Endothelial cell of umbilical vein (primary cell): ENCODE measurements at regions not wholly inside any gene's neighbourhood (a gene's known extent, or its start where the extent isn't known, plus 50 kb on each side); places are given as distances from the start of the nearest gene placed in this dataset.

Experiments used
- EZH2 ChIP-seq: IDR thresholded peaks from 2 replicates; pipeline ENCODE4 v1.6.1; 2012; ENCODE audit warnings: borderline replicate concordance, low read depth, mild to moderate bottlenecking, moderate library complexity, low read length, inconsistent platforms; ENCODE audit not compliant: severe bottlenecking
- GATA2 ChIP-seq: IDR thresholded peaks from 2 replicates; pipeline ENCODE4 v1.7.0; 2011; ENCODE audit warnings: low read depth, mild to moderate bottlenecking, moderate library complexity, mixed read lengths, low read length; ENCODE audit not compliant: insufficient read length, insufficient read depth
- MAX ChIP-seq: IDR thresholded peaks from 2 replicates; pipeline ENCODE4 v1.6.1; 2011; ENCODE audit not compliant: insufficient read depth, insufficient read length
- MYC ChIP-seq: IDR thresholded peaks from one replicate; pipeline ENCODE4 v1.6.1; 2011; ENCODE audit warnings: mild to moderate bottlenecking, low read depth, low read length
- POLR2A ChIP-seq: IDR thresholded peaks from 2 replicates; pipeline ENCODE4 v1.6.1; 2012; ENCODE audit warnings: low read depth, mild to moderate bottlenecking, control low read depth, low read length
- POLR2AphosphoS5 ChIP-seq: IDR thresholded peaks from 2 replicates; pipeline ENCODE4 v1.6.1; 2012; ENCODE audit warnings: low read depth, mild to moderate bottlenecking, control low read depth, low read length, moderate library complexity; ENCODE audit not compliant: insufficient read depth
- TF ChIP-seq, protein P1 (sequence below), 2 donors: IDR thresholded peaks; 1 replicate in 1 of 2; 2 replicates in 1 of 2; pipeline ENCODE4 v1.5.1; 2011; ENCODE audit warnings: low read length in 2 of 2, mild to moderate bottlenecking in 2 of 2, moderate library complexity in 2 of 2, control low read depth in 1 of 2, inconsistent platforms in 1 of 2, low read depth in 1 of 2; ENCODE audit not compliant: insufficient read depth in 1 of 2; ENCODE audit errors: extremely low read depth in 1 of 2

- no peak for TF ChIP-seq MAX
- TF ChIP-seq POLR2AphosphoS5 = no peak
- TF ChIP-seq POLR2A = no peak
- TF ChIP-seq, protein P1, sequence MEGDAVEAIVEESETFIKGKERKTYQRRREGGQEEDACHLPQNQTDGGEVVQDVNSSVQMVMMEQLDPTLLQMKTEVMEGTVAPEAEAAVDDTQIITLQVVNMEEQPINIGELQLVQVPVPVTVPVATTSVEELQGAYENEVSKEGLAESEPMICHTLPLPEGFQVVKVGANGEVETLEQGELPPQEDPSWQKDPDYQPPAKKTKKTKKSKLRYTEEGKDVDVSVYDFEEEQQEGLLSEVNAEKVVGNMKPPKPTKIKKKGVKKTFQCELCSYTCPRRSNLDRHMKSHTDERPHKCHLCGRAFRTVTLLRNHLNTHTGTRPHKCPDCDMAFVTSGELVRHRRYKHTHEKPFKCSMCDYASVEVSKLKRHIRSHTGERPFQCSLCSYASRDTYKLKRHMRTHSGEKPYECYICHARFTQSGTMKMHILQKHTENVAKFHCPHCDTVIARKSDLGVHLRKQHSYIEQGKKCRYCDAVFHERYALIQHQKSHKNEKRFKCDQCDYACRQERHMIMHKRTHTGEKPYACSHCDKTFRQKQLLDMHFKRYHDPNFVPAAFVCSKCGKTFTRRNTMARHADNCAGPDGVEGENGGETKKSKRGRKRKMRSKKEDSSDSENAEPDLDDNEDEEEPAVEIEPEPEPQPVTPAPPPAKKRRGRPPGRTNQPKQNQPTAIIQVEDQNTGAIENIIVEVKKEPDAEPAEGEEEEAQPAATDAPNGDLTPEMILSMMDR (IDR thresholded peaks at IDR 0.05; ENCODE audit: extremely low read depth in 1 of 2, insufficient read depth in 1 of 2, low read depth in 1 of 2, low read length in 2 of 2) = no peak
- no peak for TF ChIP-seq EZH2
- TF ChIP-seq MYC = no peak
- TF ChIP-seq GATA2 = no peak
These were observed 218.0 kb downstream of the WNT5A start for GRCh38 chr3:55269096-55269495.
